Left renal cortex interstitium (tissue), 4 donors: ENCODE measurements at regions not wholly inside any gene's neighbourhood (a gene's known extent, or its start where the extent isn't known, plus 50 kb on each side); places are given as distances from the start of the nearest gene placed in this dataset.

Source experiments
- DNase-seq, 4 donors: peaks; one replicate each; pipeline ENCODE4 v3.0.0-alpha.2; 2013; ENCODE audit warnings: low read depth in 4 of 4, low spot score in 2 of 4, missing footprints in 1 of 4

DNA sequence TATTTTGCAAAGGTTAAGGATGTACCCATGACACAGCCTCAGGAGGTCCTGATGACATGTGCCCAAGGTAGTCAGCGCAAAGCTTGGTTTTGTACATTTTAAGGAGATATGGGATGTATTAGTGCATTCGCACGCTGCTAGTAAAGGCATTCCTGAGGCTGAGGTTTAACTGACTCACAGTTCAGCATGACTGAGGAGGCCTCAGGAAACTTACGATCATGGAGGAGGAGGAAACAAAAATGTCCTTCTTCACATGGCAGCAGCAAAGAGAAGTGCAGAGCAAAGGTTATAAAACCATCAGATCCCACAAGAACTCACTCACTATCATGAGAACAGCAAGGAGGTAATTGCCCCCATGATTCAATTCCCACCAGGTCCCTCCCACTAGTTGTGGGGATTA, 1017.4 kb downstream of the EFNB2 start:
- no peak for DNase-seq

- no peak for DNase-seq
Measured at GRCh38 chr13:105514401-105514800, 1021.1 kb downstream of the EFNB2 start.

GRCh38 chr13:105513448-105513847, 1022.0 kb downstream of the EFNB2 start:
- DNase-seq, result no peak

DNA sequence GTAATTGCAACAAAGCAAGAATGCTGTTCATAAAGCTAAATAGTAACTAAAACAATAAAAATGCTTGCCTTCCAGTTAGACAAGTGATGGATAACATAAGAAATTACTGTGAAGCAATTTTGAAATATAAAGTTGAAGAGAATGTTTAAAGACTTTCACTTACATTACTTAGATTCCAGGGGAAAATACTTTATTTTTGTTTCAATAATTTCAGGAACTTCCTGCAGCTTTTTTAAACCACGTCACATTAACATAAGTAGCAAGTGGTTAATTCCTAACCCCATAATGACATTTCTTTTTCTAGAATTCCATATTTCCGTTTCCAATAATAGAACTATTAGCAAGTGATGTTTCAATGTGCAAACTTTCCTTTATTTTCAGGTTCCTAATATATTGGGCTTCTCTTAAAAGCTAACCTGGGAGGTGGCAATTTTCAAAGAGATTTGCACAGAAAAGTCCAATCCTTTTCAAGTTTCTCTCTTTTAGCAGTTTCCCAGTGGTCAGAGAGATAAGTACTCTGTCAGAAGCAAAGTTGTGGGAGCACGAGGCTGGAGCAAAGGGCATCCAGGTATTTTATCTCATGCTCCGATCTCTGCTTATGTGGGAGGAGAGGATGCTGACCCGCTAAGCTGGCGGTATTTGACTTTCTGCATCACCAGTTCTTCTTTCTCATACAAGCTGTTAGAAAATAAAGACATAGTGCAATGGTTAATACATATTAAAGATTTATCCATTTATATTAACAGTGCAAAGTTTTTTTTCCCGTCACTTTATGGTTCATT, 1025.3 kb downstream of the EFNB2 start:
- DNase-seq, result peak in 2 of 4 donors; percentile 13

DNA sequence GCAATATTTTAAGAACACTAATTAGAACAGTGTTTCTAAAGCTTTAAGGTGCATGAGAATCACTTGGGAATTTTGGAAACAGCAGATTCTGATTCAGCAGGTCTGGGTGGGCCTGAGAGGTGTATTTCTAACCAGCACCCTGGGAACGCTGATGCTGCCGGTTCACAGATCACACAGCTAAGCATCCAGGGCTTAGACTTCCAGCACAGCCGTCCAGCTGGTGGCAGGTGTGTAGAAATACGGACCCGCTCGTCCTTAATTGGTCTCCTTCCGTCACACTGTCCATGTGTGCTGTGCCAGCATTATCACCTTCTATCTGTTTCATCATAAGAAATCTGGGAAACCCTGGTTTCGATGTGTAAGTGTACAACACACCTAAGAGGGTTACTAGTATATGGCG, 1029.0 kb downstream of the EFNB2 start:
- DNase-seq, result no peak

DNA sequence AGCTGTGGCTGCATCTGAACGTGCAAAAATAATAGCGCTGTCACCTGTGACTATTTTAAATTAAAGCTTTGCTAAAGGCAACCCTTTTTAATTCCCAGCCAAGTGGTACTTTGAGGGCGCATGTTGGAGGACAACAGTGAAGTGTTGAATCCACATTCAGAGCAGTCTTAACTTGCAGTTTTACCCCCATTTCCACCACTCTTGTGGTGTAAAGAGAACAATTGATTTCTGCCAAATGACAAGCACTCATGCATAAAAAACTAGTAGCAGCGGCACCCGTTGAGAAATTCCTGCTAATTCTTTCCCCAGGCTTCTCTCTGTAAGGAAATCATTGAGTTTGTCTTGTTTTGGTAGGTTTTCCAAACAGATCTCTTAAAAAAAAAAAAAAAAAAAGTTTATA, 1033.3 kb downstream of the EFNB2 start:
- no peak for DNase-seq

GRCh38 chr13:105497597-105497996, 1037.9 kb downstream of the EFNB2 start:
- no peak for DNase-seq

- no peak for DNase-seq
Measured at GRCh38 chr13:105492216-105492615, 1043.2 kb downstream of the EFNB2 start.

DNA sequence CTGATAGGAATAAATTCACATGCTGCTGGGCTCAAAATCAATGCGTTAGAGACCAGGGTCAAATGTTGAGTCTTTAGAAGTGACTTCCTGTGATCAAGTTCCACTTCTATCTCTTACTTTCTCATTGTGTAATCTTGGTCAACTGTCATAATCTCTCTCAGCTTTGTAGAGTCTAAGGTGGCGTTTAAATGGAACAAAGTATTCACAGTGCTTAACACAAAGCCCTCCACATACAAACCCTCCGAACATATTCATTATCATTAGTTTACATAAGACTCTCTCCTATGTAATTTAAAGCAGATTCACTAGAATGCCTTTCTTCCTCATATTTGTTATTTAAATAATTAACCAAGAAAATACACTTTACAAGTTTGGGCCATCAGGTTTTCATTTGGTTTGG, 1044.1 kb downstream of the EFNB2 start:
- DNase-seq, result no peak

- no peak for DNase-seq
Measured at GRCh38 chr13:105485081-105485480, 1050.4 kb downstream of the EFNB2 start.

DNA sequence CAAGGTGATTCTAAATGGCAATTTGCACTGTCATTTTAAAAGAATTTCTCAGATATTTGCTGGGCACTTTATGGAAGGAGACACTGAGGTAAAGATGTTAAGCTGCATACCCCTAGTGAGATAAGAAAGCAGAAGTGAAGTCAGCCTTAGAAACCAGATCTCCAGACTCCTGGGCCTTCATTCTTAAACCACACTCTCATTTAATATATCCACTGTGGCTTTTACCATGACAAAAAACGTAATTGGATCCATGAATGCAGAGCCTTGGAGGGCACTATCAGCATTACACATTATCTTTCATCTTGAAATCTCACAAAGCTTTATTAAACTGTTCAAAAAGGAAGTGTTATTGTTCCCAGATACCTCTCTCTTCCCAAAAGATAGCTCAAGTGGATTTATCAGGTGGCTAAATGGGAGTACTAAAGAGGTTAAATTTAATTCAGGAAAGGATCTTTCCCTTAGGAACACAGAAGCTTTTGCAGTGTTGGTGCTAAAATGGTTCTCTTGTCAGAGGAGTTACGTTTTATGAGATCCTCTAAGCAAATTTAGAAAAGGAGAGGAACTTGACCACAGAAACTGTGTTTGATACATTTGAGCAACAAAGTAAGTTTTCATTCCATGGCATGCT, 1060.4 kb downstream of the EFNB2 start:
- no peak for DNase-seq

- no peak for DNase-seq
Measured at GRCh38 chr13:105471673-105472072, 1063.8 kb downstream of the EFNB2 start.

- DNase-seq, result no peak
Measured at GRCh38 chr13:105466376-105466775, 1069.1 kb downstream of the EFNB2 start.

DNA sequence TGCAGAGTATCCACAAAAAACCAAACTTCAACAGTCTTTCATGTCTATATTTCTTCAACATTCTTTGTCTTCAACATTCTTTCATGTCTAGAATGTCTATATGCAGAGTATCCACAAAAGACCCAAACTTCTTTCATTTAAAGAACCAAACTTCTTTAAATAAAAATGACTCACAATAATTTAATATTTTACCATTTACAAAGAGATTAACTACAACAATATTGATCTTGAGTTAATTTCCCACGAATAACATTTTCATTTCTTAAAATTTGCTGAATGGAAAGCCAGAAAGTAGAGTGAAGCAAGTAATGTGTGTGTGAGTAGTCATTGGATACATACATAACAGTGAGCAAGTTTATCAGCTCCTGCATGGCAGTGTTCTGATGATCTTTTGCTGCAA, 1069.7 kb downstream of the EFNB2 start, which contains the start of gene DAOA:
DAOA (plus strand) TSS at position 301 of the 400 bp plus-strand sequence.
- DNase-seq, result no peak

DNA sequence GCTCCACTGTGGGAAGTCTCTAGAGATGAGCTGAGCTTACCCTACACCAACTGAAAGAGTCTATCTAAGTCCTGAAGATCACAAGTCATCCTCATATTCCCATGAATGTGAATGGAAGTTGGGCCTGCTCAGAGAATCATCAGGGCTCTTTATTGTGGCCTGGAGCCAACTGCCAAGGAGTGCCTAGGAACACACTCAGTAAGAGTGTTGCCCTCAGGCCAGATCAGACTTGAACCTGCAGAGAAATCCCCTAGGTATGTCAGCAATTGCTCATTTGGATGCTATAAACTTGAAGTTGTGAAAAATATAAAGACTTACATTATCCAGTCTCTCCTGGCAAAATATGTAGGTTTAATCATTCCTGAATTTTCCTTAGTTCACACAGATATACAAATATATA, 1070.2 kb downstream of the EFNB2 start:
- DNase-seq, result no peak

DNA sequence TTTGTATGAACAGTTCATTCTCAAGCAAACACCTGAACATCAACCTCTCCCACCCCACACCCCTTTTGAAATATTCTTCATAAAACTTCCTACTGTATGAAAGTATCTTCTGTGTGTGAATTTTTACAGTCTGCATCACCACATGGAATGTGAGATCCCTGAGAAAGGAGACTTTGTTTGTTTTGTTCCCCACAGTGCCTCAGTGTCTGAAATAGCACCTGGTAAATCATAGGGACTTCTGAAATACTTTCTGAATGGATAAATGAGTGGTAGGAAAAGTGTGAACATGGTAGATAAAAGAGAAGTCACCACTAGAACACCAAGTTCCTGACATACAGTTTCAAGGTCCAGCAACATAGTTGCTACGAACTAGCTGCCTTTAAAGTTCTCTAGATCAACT, 1071.2 kb downstream of the EFNB2 start:
- no peak for DNase-seq

DNA sequence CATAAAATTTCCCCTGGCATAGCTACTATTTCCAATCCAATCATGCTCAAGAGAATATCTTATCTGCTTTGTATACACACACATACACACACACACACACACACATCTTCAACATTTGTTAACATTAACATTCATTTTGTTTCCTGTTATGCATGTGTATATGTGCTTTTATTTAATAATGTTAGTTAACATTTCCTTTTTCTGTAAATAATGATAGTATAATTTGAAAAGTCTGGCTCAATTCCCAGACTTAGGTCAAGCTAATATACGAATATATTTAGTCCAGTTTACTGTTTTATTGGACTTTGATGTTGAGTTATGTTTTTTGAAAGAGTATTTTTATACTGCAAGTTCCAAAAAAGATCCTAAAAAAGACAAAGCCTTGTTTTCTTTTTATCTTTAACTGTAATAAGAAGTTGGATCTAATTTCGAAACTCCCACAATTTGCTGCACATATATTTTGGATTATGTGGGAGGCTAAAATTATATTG, 1072.4 kb downstream of the EFNB2 start:
- peak; percentile 63 to 78 (median 72) for DNase-seq

GRCh38 chr13:105462098-105462497, 1073.4 kb downstream of the EFNB2 start:
- DNase-seq, result no peak

- DNase-seq, result no peak
Measured at GRCh38 chr13:105452895-105453294, 1082.6 kb downstream of the EFNB2 start.

DNA sequence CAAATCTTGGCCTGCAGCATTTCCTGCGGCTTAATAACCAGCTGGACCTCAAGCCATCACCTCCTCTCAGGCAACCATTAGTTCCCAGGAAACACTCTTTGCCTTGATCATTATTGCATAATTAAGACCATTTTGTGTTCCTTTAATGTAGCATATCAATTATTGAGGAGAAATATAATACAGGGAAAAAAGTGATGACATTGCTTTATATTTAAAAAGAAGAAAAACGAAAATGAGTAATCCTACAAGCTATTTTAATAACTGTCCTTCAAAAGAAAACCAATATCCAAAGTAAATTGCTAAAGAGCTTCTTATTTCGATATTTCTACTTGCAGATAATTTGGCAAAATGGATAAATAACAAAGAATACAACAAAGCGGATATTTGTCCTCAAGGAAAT, 1084.7 kb downstream of the EFNB2 start:
- DNase-seq, result no peak

- DNase-seq, result no peak
Measured at GRCh38 chr13:105448811-105449210, 1086.7 kb downstream of the EFNB2 start.

GRCh38 chr13:105446197-105446596, 1089.3 kb downstream of the EFNB2 start:
- DNase-seq, result no peak
